ENCODE measurements at regions not wholly inside any gene's neighbourhood (a gene's known extent, or its start where the extent isn't known, plus 50 kb on each side); places are given as distances from the start of the nearest gene placed in this dataset.
"Not testable (repeated sequence)": the region's sequence is repeated elsewhere in the genome, so short reads cannot be mapped to it uniquely, and the experiment has no call there.

DNA sequence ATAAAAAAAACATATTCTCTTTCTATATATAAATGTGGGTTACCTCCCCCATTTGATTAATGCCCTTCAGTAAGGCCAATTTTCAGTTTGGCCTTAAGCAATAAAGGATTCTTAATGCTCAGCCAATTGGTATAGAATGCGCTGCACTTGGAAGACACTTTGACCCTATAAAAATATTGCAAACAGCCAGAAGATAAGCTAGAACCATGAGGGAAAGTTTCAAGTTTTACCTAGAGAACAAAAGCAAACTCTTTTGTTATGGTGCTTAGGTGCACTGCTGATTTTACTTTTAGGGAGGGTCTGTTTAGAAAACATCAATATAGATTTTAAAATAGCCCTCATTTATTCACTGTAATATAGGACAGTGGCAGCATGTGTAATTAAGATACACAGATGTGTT lies 251.6 kb upstream of the SLC16A7 start:
- no peak for DNase-seq

DNA sequence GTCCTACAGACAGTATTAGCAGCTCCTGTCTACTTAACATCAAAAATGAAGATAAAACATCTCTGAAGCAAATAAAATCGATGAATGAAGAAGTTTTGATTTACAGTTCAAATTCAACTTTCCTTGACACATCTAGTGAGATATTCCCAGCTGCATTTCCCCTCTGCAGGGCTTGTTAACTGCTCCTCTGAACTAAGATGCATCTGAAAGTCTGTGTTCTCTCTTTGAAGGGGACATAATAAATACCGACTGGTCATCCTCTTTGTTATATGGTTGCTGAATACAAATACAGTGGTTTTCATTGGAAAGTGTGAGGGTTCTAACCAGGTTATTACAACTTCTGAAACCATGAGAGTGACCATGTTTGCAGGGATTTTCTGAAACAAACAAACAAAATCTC lies 266.4 kb upstream of the SLC16A7 start:
- no peak for DNase-seq

DNA sequence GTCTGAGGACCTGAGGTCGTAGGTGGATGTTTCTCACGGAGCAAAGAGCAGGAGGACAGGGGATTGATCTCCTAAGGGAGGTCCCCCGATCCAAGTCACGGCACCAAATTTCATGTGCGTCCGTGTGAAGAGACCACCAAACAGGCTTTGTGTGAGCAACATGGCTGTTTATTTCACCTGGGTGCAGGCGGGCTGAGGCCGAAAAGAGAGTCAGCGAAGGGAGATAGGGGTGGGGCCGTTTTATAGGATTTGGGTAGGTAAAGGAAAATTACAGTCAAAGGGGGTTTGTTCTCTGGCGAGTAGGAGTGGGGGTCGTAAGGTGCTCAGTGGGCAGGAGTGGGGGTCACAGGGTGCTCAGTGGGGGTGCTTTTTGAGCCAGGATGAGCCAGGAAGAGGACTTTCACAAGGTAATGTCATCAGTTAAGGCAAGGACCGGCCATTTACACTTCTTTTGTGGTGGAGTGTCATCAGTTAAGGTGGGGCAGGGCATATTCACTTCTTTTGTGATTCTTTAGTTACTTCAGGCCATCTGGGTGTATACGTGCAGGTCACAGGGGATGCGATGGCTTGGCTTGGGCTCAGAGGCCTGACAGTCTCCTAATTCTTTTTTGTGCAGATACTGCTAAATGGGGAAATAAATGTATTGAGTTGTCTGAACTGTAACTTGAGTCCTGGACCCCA lies 267.3 kb upstream of the SLC16A7 start:
- DNase-seq: not testable (repeated sequence)

GRCh38 chr12:59326457-59326856 lies 269.4 kb upstream of the SLC16A7 start:
- not testable (repeated sequence) for DNase-seq

- no peak for DNase-seq
Measured at GRCh38 chr12:59322473-59322872, 273.4 kb upstream of the SLC16A7 start.

GRCh38 chr12:59321278-59321677 lies 274.6 kb upstream of the SLC16A7 start:
- no peak for DNase-seq

- no peak for DNase-seq
Measured at GRCh38 chr12:59320112-59320511, 275.7 kb upstream of the SLC16A7 start.

GRCh38 chr12:59318940-59319339 lies 276.9 kb upstream of the SLC16A7 start:
- DNase-seq: no peak

- no peak for DNase-seq
Measured at GRCh38 chr12:59317598-59317997, 278.2 kb upstream of the SLC16A7 start.

DNA sequence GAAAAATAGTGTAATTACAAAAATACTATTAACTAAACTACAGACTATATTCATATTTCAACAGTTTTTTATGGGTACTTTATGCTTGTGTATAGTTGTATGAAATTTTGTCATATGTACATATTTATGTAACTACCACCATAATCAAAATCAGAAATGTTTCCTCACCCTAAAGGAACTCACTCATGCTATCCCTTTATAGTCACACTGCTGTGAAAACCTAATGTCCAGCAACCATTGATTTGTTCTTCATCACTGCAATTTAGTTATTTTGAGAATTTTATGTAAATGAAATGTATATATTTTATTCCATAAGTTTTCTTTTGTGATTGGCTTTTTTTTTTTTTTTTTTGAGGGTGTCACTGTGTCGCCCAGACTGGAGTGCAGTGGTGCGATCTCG lies 278.9 kb upstream of the SLC16A7 start:
- DNase-seq: no peak

- not testable (repeated sequence) for DNase-seq
Measured at GRCh38 chr12:59316354-59316753, 279.5 kb upstream of the SLC16A7 start.

DNA sequence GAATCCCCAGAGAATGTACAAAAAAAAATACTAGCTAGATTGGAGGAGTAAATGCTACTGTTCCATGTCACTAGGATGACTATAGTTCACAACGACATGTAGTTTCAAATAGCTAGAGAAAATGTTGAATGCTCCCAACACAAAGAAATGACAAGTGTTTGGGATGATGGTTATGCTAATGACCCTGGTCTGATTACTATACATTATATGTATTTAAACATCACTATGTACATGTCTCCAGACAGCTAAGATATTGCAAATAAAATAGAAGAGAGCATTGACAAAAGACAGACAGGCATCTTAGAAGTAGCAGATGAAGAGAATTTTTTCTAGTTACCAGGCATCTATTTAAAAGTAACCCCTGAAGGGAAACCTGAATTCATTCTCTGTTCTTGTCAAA lies 281.6 kb upstream of the SLC16A7 start:
- no peak for DNase-seq

GRCh38 chr12:59304077-59304721 lies 291.6 kb upstream of the SLC16A7 start:
- no peak for DNase-seq

- DNase-seq: no peak
Measured at GRCh38 chr12:59298296-59298695, 297.5 kb upstream of the SLC16A7 start.

- peak; percentile 31 for DNase-seq
Measured at GRCh38 chr12:59294221-59294620, 301.6 kb upstream of the SLC16A7 start.

DNA sequence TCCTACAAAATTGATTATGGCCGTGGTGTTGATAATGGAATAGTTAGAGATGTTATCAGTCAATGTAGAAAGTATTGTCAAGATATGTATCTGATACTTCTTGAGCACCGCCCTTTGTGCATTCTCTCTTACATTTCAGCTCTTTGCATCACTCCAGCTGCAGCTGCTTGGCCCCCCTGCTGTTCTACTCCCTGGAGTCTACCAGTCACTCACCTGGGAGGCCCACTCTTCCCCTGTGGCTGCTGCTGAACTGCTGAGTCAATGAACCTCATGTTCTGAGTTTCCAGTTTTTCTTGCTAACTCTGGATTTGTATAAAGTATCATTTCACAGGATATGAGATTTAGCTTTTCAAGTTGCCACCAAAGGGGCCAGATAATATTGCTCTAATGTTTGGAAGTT lies 312.8 kb upstream of the SLC16A7 start:
- DNase-seq: no peak

DNA sequence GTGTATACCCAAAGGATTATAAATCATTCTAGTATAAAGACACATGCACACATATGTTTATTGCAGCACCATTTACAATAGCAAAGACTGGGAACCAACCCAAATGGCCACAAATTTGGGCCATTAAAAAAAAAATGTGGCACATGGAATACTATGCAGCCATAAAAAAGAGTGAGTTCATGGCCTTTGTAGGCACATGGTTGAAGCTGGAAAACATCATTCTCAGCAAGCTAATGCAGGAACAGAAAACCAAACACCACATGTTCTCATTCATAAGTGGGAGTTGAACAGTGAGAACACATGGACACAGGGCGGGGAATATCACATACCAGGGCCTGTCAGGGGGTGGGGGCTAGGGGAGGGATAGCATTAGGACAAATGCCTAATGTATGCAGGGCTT lies 322.3 kb upstream of the SLC16A7 start:
- not testable (repeated sequence) for DNase-seq

GRCh38 chr12:59268295-59268809 lies 327.5 kb upstream of the SLC16A7 start:
- DNase-seq: no peak

GRCh38 chr12:59260202-59260601 lies 335.6 kb upstream of the SLC16A7 start:
- DNase-seq: no peak

DNA sequence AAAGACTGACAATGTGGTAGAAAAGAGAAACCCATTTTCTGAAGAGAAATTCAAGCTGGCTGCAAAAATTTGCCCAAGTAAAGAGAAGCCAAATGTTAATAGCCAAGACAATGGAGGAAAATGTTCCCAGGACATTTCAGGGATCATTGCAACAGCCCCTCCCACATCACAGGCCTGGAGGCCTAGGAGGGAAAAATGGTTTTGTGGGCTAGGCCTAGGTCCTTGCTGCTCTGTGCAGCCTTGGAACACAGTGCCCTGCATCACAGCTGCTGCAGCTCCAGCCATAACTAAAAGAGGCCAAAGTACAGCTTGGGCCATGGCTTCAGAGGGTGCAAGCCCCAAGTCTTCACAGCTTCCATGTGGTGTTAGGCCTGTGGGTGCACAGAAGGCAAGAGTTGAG lies 332.4 kb upstream of the LRIG3 start:
- no peak for DNase-seq

- no peak for DNase-seq
Measured at GRCh38 chr12:59250766-59251165, 330.5 kb upstream of the LRIG3 start.

- no peak for DNase-seq
Measured at GRCh38 chr12:59240048-59240447, 319.7 kb upstream of the LRIG3 start.

GRCh38 chr12:59234391-59234790 lies 314.1 kb upstream of the LRIG3 start:
- no peak for DNase-seq

DNA sequence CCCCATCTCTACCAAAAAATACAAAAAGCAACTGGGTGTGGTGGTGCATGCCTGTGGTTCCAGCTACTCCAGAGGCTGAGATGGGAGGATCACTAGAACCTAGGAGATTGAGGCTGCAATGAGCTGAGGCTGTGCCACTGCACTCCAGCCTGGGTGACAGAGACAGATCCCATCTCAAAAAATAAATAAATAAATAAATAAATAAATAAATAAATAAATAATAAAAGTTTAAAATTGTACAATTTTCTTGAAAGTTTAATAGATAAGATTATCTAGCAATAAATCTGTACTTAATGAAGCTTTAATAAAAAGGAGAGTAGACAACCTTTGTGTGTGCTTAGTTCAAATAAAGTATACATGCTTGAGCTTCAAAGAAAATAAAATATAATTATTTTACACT lies 310.0 kb upstream of the LRIG3 start:
- DNase-seq: no peak

DNA sequence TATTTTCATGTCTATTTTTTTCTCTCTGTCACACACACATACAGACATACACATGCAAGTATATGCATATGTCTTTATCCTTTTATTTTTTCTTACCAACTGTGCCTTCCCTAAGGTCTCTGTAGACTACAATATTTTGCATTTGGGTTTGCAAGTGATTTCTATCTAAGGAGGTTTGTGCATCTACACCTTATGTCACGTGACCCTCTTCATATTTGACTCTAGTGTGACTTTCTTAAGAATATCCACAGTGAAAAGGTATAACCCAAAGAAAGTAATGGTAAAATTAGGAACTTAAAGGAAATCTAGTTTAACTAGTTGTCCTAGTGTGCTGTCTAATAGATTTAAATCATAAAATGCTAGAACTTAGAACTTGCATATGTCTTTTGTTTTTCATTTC lies 298.8 kb upstream of the LRIG3 start:
- DNase-seq: no peak
